Type B pancreatic cell (in vitro differentiated cells): ENCODE measurements at regions not wholly inside any gene's neighbourhood (a gene's known extent, or its start where the extent isn't known, plus 50 kb on each side); places are given as distances from the start of the nearest gene placed in this dataset.
A peak's percentile ranks its signal among the peaks of the same experiment; 100 is the strongest.
"Not testable (repeated sequence)": the region's sequence is repeated elsewhere in the genome, so short reads cannot be mapped to it uniquely, and the experiment has no call there.

Experiments
- DNase-seq: peaks from one replicate; pipeline ENCODE4 v3.0.0; 2021; ENCODE audit warnings: mixed read lengths; ENCODE audit not compliant: unreplicated experiment; ENCODE audit errors: extremely low spot score
- H3K27ac Mint-ChIP-seq: 2 replicates; pipeline ENCODE4 v1.8.0; 2021; ENCODE audit warnings: mild to moderate bottlenecking, mixed read lengths
- H3K27me3 Mint-ChIP-seq: 2 replicates; pipeline ENCODE4 v1.8.0; 2021; ENCODE audit warnings: mixed read lengths
- H3K36me3 Mint-ChIP-seq: 2 replicates; pipeline ENCODE4 v1.8.0; 2021; ENCODE audit warnings: mixed read lengths
- H3K4me1 Mint-ChIP-seq: one replicate; pipeline ENCODE4 v1.8.0; 2021; ENCODE audit warnings: mixed read lengths; ENCODE audit not compliant: unreplicated experiment
- H3K4me3 Mint-ChIP-seq: 2 replicates; pipeline ENCODE4 v1.8.0; 2021; ENCODE audit warnings: mild to moderate bottlenecking, mixed read lengths
- H3K9me3 Mint-ChIP-seq: 2 replicates; pipeline ENCODE4 v1.8.0; 2021; ENCODE audit warnings: mixed read lengths
- CTCF ChIP-seq: fragments of 200-600 bp; sonication (generic); conservative IDR thresholded peaks from 2 replicates; pipeline ENCODE4 v1.5.0; 2021; ENCODE audit warnings: antibody characterized with exemption, mild to moderate bottlenecking

- H3K27me3 Mint-ChIP-seq = peaks cover 7% of the 10 kb centered on the region
- H3K4me3 Mint-ChIP-seq = no peak overlapping the region
- no peaks in the 10 kb centered on the region for H3K36me3 Mint-ChIP-seq
- no peak for DNase-seq
- no peaks in the 10 kb centered on the region for H3K9me3 Mint-ChIP-seq
- H3K27ac Mint-ChIP-seq = no peak overlapping the region
- peaks cover 16% of the 10 kb centered on the region for H3K4me1 Mint-ChIP-seq
- peak; percentile 26 for TF ChIP-seq CTCF
Measured at GRCh38 chr7:82600531-82600930, 157.0 kb upstream of the CACNA2D1 start.

- H3K27me3 Mint-ChIP-seq = peaks cover 7% of the 10 kb centered on the region
- H3K36me3 Mint-ChIP-seq = no peaks in the 10 kb centered on the region
- no peak for TF ChIP-seq CTCF
- H3K9me3 Mint-ChIP-seq = no peaks in the 10 kb centered on the region
- H3K27ac Mint-ChIP-seq = no peak overlapping the region
- H3K4me3 Mint-ChIP-seq = no peak overlapping the region
- no peak for DNase-seq
- H3K4me1 Mint-ChIP-seq = peaks cover 16% of the 10 kb centered on the region
Measured at GRCh38 chr7:82599895-82600294, 156.3 kb upstream of the CACNA2D1 start.

- no peak overlapping the region for H3K27ac Mint-ChIP-seq
- no peak for DNase-seq
- H3K36me3 Mint-ChIP-seq = no peaks in the 10 kb centered on the region
Measured at GRCh38 chr7:82598958-82599357, 155.4 kb upstream of the CACNA2D1 start.

GRCh38 chr7:82595795-82596194 is 152.2 kb upstream of the CACNA2D1 start:
- H3K27me3 Mint-ChIP-seq = peaks cover 15% of the 10 kb centered on the region
- not testable (repeated sequence) for H3K27ac Mint-ChIP-seq, DNase-seq, H3K4me3 Mint-ChIP-seq, H3K36me3 Mint-ChIP-seq, H3K9me3 Mint-ChIP-seq
- peaks cover 25% of the 10 kb centered on the region for H3K4me1 Mint-ChIP-seq

More at GRCh38 chr7:82598958-82599357, 155.4 kb upstream of the CACNA2D1 start:
- H3K4me3 Mint-ChIP-seq = no peak overlapping the region
- no peak for TF ChIP-seq CTCF
- peaks cover 25% of the 10 kb centered on the region for H3K4me1 Mint-ChIP-seq
- H3K9me3 Mint-ChIP-seq = no peaks in the 10 kb centered on the region
- H3K27me3 Mint-ChIP-seq = peaks cover 7% of the 10 kb centered on the region

GRCh38 chr7:82595176-82595575 is 151.6 kb upstream of the CACNA2D1 start:
- Mint-ChIP-seq H3K4me1 (peaks cover 20% of the 10 kb centered on the region), H3K36me3 (no peaks in the 10 kb centered on the region), H3K27me3 (peaks cover 14% of the 10 kb centered on the region), H3K4me3 (no peak overlapping the region), H3K9me3 (no peaks in the 10 kb centered on the region), H3K27ac (no peak overlapping the region)
- no peak for DNase-seq
- TF ChIP-seq CTCF = no peak

- Mint-ChIP-seq H3K36me3 (no peaks in the 10 kb centered on the region), H3K9me3 (no peaks in the 10 kb centered on the region), H3K4me1 (peaks cover 14% of the 10 kb centered on the region), H3K4me3 (peak overlapping the region; percentile 62), H3K27me3 (peaks cover 10% of the 10 kb centered on the region), H3K27ac (peak overlapping the region; percentile 8)
- TF ChIP-seq CTCF = no peak
- no peak for DNase-seq
Measured at GRCh38 chr7:82594665-82595064, 151.1 kb upstream of the CACNA2D1 start.
